GM10266 (cell line): ENCODE measurements at regions not wholly inside any gene's neighbourhood (a gene's known extent, or its start where the extent isn't known, plus 50 kb on each side); places are given as distances from the start of the nearest gene placed in this dataset.

Experiments
- DNase-seq: peaks from one replicate; pipeline ENCODE4 v3.0.0; 2012; ENCODE audit errors: extremely low spot score
- TF ChIP-seq, protein P1 (sequence below): IDR thresholded peaks from 2 replicates; pipeline ENCODE4 v1.5.1; 2012; ENCODE audit warnings: mild to moderate bottlenecking, low read depth; ENCODE audit not compliant: control insufficient read depth, insufficient read depth; ENCODE audit errors: missing control alignments

DNA sequence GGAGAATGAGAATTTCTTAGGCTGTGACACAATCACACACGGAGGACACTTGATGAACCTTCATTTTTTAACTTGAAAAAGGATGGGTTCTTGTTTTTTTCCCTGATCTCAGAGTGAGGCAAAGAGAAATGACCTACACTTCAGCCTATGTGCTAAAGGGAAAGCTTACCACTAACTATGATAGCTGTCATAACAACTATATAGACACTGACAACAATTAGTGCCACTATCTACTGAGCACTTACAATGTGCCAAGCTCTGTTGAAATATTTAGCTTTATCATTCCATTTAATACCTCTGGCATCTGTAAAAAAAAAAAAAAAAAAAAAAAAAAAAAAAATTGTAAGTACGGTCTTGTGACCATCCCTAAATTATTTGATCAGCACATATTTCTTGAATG is 135.9 kb upstream of the WWC1 start:
- no peak for DNase-seq
- TF ChIP-seq, protein P1, sequence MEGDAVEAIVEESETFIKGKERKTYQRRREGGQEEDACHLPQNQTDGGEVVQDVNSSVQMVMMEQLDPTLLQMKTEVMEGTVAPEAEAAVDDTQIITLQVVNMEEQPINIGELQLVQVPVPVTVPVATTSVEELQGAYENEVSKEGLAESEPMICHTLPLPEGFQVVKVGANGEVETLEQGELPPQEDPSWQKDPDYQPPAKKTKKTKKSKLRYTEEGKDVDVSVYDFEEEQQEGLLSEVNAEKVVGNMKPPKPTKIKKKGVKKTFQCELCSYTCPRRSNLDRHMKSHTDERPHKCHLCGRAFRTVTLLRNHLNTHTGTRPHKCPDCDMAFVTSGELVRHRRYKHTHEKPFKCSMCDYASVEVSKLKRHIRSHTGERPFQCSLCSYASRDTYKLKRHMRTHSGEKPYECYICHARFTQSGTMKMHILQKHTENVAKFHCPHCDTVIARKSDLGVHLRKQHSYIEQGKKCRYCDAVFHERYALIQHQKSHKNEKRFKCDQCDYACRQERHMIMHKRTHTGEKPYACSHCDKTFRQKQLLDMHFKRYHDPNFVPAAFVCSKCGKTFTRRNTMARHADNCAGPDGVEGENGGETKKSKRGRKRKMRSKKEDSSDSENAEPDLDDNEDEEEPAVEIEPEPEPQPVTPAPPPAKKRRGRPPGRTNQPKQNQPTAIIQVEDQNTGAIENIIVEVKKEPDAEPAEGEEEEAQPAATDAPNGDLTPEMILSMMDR = no peak

DNA sequence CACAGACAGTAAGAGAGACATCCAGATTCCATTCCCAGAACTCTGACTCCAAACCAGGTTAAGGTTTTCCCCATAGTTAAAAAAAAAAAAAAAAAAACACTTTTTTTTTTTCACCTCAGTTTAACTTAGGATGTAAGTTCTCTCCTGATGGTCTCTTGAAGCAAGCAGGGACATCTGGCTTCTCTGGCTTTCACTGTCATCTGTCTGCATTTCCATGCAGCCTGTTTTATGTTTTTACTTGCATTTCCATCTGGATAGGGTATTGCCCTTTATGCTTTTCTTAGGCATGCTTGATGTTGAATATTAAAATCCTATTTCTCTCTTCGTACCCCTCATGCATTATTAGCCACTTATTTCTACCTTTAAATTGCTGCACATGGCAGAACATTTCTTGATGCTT is 135.3 kb upstream of the WWC1 start:
- no peak for DNase-seq
- TF ChIP-seq, protein P1 = no peak

DNA sequence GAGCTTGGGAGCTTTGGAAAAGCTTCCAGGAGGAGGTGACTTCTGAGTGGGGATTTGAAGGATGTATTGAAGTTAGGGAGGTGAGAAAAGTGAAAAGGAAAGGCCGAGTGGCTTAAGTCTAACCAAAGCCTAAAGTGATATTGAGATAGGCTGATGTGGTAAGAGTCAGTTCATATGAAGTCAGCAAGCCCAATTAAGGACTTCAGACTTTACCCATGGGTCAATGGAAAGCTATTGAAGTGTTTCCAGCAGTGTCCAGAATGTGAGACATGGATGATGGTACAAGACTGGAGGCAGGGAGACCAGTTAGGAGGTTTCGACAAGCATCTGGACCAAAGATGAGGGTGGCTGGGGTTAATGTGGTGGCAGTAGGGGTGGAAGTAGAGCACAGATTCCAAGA is 134.3 kb upstream of the WWC1 start:
- no peak for DNase-seq
- TF ChIP-seq, protein P1 = no peak

DNA sequence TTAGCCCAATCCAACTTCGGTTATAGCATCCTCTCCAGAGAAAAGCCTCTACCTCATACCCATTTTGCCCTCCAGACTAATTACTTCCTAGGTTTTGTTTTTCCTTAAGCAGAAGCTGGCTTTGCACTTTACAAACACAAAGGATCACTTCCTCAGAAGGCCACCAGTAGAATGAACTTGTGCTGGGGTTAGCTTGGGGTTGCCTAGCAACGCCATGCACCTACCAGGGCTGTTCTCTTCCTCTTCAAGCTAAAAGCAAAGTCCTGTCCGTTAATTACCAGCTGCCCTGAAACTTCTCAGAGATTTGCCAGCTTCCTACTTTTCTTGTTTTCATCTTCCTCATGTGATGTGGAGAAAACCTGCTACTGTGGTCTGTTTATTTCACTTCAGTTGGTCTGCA is 132.0 kb upstream of the WWC1 start:
- DNase-seq = peak; percentile 42
- TF ChIP-seq, protein P1 = no peak

DNA sequence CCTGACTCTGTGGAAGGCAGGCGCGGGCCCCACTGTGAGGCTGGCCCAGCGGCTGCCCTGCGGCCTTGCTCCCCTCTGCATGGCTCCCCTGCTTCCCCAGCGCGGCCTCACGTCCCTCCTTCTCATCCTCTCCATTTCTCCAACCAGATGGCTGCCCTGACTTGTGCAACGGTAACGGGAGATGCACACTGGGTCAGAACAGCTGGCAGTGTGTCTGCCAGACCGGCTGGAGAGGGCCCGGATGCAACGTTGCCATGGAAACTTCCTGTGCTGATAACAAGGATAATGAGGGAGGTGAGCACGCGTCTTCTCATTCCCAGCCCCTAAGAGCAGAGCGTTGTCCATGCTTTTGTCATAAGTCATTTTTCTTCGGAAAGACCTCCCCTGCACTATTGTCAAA is 129.0 kb upstream of the WWC1 start:
- TF ChIP-seq, protein P1 = no peak
- no peak for DNase-seq

DNA sequence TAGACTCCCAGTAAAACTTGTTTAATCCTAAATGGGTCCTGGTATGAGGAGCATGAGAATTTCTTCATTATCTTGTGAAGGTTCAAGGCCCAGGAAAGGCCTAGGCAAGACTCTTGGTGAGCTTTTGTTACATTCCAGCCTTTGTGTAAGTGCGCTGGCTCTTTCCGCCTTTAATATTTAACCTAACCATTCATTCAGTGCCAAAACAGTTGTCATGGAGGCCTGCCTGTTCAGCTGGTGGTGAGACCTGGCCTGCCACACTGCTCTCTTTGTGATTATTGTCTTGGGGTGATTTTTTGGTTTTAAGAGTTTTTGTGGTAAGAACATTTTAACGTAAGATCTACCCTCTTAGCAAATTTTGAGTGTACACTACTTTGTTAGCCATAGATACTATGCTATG is 127.5 kb upstream of the WWC1 start:
- no peak for DNase-seq
- TF ChIP-seq, protein P1 = no peak

DNA sequence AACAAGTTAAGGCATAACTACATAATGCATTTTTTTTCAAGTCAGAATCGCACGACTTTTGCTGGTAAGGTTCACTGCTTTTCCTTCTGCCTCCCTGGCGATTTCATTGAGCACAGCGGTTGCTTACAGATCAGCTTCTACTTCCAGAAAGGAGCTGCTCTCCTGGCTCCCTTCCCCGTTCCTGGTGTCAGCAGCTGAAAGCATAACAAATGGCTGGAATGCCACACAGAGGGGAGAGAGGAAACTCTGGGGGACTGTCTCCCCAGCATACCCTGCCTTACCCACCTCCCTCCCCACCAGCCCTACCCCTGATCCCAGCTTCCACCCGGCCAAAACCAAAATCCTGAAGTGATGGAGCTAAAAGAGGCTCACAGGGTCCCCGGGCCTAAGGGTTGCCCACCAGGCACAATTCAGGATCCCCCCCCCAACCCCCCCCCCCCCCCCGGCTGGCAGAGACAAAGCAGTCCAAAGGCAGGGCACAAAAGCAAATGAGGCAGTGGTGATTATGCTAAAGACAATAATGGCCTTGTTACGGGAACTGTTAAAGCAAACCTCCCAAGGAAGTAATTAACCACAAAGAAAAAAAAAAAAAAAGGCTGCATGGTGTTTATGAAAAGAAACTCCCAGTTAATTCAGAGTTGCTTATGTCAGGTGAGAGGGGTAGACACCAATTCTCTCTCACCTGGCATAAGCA is 126.1 kb upstream of the WWC1 start:
- TF ChIP-seq, protein P1 = no peak
- no peak for DNase-seq
